ENCODE measurements at regions not wholly inside any gene's neighbourhood (a gene's known extent, or its start where the extent isn't known, plus 50 kb on each side); places are given as distances from the start of the nearest gene placed in this dataset.
"Not testable (repeated sequence)": the region's sequence is repeated elsewhere in the genome, so short reads cannot be mapped to it uniquely, and the experiment has no call there.

DNA sequence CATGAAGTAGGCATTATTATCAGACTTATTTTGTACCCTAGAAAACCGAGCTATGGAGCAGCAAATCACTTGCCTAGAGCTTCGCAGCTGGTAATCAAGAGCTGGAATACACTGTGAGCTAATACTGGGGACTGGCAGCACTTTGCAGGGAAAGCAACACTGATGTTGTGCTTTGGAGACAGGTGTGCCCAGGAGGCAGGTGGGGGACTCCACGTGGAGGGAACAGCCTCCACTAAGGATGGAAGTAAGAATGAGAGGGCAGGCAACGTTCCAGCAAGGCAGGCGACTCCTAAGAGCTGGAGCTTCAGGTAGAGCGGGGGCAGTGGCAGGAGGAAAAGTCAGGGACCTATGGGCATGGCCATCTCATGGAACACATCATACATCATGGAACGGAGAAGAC, 300.5 kb upstream of the IGF1R start:
- POLR2A ChIA-PET (ENCODE audit: unreplicated experiment), result no interaction called here
- intact Hi-C loops (cut with micrococcal nuclease; ENCODE audit: unreplicated experiment), result no loop called here
- CTCF ChIA-PET, result no interaction called here

DNA sequence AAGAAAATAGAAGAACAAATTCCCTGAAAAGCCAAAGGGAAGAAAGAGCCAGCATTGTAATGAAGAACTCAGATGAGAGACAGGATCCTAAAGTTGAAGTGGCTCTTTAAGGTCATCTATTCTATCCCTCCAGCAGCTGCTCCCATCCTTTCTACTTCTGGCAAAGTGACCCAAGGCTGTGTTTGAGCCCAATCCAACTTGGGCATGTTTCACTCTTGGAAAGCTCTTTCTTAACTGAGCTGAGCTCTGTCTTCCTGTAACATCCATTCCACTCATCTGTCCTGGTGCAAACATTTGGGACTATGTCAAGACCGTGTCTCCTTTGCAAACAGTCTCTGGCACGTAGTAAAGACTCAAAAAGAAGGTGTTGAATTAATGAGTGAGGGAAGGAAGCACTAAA, 298.1 kb upstream of the IGF1R start:
- Histone ChIP-seq H4K20me1 (ENCODE audit: insufficient read depth) (no peaks in the 10 kb centered on the region), H3F3A (ENCODE audit: insufficient read depth, low read depth) (no peaks in the 10 kb centered on the region), H2AFZ (no peak overlapping the region), H3K4me2 (no peak overlapping the region), H3K36me3 (ENCODE audit: low read depth) (no peaks in the 10 kb centered on the region), H3K79me2 (ENCODE audit: low read depth) (no peaks in the 10 kb centered on the region), H3K4me3 (no peak overlapping the region), H3K27ac (no peak overlapping the region), H3K9me3 (ENCODE audit: insufficient read depth, low read depth) (no peaks in the 10 kb centered on the region), H3K27me3 (ENCODE audit: insufficient read depth, low read depth) (peaks cover 37% of the 10 kb centered on the region; the same call in 1 of the 2 replicates), H3K4me1 (replicated peaks; ENCODE audit: insufficient read depth) (no peaks in the 10 kb centered on the region), H3K9me2 (ENCODE audit: insufficient read depth) (no peaks in the 10 kb centered on the region)
- no TSS peak for BruUV-seq (replicated peaks)
- ChIA-PET CTCF (no interaction called here), POLR2A (ENCODE audit: unreplicated experiment) (no interaction called here)
- TF ChIP-seq, protein P1, sequence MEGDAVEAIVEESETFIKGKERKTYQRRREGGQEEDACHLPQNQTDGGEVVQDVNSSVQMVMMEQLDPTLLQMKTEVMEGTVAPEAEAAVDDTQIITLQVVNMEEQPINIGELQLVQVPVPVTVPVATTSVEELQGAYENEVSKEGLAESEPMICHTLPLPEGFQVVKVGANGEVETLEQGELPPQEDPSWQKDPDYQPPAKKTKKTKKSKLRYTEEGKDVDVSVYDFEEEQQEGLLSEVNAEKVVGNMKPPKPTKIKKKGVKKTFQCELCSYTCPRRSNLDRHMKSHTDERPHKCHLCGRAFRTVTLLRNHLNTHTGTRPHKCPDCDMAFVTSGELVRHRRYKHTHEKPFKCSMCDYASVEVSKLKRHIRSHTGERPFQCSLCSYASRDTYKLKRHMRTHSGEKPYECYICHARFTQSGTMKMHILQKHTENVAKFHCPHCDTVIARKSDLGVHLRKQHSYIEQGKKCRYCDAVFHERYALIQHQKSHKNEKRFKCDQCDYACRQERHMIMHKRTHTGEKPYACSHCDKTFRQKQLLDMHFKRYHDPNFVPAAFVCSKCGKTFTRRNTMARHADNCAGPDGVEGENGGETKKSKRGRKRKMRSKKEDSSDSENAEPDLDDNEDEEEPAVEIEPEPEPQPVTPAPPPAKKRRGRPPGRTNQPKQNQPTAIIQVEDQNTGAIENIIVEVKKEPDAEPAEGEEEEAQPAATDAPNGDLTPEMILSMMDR (conservative IDR thresholded peaks at IDR 0.05), result no peak
- no peak for TF ChIP-seq EZH2 (IDR thresholded peaks at IDR 0.05; ENCODE audit: low read depth)
- no peak for DNase-seq
- intact Hi-C loops (cut with micrococcal nuclease; ENCODE audit: unreplicated experiment), result no loop called here

More for the DNA sequence above, 300.5 kb upstream of the IGF1R start:
- TF ChIP-seq EZH2 (IDR thresholded peaks at IDR 0.05; ENCODE audit: low read depth), result no peak
- TF ChIP-seq, protein P1 (conservative IDR thresholded peaks at IDR 0.05), result no peak
- BruUV-seq (replicated peaks), result no TSS peak
- no peaks in the 10 kb centered on the region for H3K79me2 ChIP-seq (ENCODE audit: low read depth)
- H3K9me3 ChIP-seq (ENCODE audit: insufficient read depth, low read depth), result no peaks in the 10 kb centered on the region
- H2AFZ ChIP-seq, result no peak overlapping the region
- no peaks in the 10 kb centered on the region for H3K36me3 ChIP-seq (ENCODE audit: low read depth)
- H3K27me3 ChIP-seq (ENCODE audit: insufficient read depth, low read depth), result peaks cover 29% of the 10 kb centered on the region; the same call in 1 of the 2 replicates
- no peaks in the 10 kb centered on the region for H4K20me1 ChIP-seq (ENCODE audit: insufficient read depth)
- no peaks in the 10 kb centered on the region for H3F3A ChIP-seq (ENCODE audit: insufficient read depth, low read depth)
- DNase-seq, result no peak
- H3K4me2 ChIP-seq, result no peak overlapping the region
- H3K4me1 ChIP-seq (replicated peaks; ENCODE audit: insufficient read depth), result no peaks in the 10 kb centered on the region
- H3K27ac ChIP-seq, result no peak overlapping the region
- H3K4me3 ChIP-seq, result no peak overlapping the region
- H3K9me2 ChIP-seq (ENCODE audit: insufficient read depth), result no peaks in the 10 kb centered on the region

DNA sequence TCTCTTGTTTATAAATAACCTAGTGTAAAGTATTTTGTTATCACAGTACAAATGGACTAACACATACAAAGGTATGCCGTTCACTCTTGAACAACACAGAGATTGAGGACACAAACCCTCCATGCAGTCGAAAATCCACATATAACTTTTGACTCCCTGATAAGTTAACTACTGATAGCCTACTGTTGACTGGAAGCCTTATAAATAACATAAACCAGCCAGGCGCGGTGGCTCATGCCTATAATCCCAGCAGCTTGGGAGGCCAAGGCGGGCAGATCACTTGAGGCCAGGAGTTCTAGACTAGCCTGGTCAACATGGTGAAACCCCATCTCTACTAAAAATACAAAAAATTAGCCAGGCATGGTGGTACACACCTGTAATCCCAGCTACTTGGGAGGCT, 290.1 kb upstream of the IGF1R start:
- DNase-seq; H3K4me2 ChIP-seq; H3K4me1 ChIP-seq (replicated peaks; ENCODE audit: insufficient read depth); CTCF ChIA-PET; H3K36me3 ChIP-seq (ENCODE audit: low read depth); BruUV-seq (replicated peaks); H3F3A ChIP-seq (ENCODE audit: insufficient read depth, low read depth); H4K20me1 ChIP-seq (ENCODE audit: insufficient read depth); H2AFZ ChIP-seq; H3K79me2 ChIP-seq (ENCODE audit: low read depth); H3K27ac ChIP-seq; H3K9me2 ChIP-seq (ENCODE audit: insufficient read depth); POLR2A ChIA-PET (ENCODE audit: unreplicated experiment); intact Hi-C loops (cut with micrococcal nuclease; ENCODE audit: unreplicated experiment); H3K4me3 ChIP-seq; H3K9me3 ChIP-seq (ENCODE audit: insufficient read depth, low read depth): not testable (repeated sequence)
- H3K27me3 ChIP-seq (ENCODE audit: insufficient read depth, low read depth), result peaks cover 25% of the 10 kb centered on the region

DNA sequence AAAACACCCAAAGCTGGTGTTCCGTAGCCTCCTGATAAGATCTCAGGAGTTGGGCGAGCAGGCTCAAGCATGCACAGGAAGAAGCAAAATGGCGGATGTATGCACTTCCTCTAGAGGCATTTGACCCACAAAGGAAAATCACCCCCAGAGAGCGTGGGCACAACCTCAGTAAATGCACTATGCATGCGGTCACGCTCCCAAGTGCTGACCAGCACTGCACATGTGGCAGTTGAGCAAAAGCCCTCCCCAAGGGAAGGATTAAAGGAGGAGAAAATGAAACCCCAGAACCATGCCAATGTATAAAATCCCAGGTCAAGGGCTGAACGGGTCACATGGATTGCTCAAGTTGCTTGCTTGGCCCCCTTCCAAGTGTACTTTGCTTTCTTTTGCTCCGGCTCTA, 289.4 kb upstream of the IGF1R start:
- H3K4me3 ChIP-seq, result no peak overlapping the region

More for the DNA sequence above, 289.4 kb upstream of the IGF1R start:
- Histone ChIP-seq H3K9me3 (ENCODE audit: insufficient read depth, low read depth) (no peaks in the 10 kb centered on the region), H3K9me2 (ENCODE audit: insufficient read depth) (no peaks in the 10 kb centered on the region), H3K4me1 (replicated peaks; ENCODE audit: insufficient read depth) (no peaks in the 10 kb centered on the region), H3K27me3 (ENCODE audit: insufficient read depth, low read depth) (peaks cover 21% of the 10 kb centered on the region; the same call in 1 of the 2 replicates), H3K4me2 (no peak overlapping the region), H3F3A (ENCODE audit: insufficient read depth, low read depth) (no peaks in the 10 kb centered on the region), H4K20me1 (ENCODE audit: insufficient read depth) (no peaks in the 10 kb centered on the region), H3K79me2 (ENCODE audit: low read depth) (no peaks in the 10 kb centered on the region), H2AFZ (no peak overlapping the region), H3K36me3 (ENCODE audit: low read depth) (no peaks in the 10 kb centered on the region), H3K27ac (no peak overlapping the region)
- intact Hi-C loops (cut with micrococcal nuclease; ENCODE audit: unreplicated experiment), result no loop called here
- ChIA-PET POLR2A (ENCODE audit: unreplicated experiment) (no interaction called here), CTCF (no interaction called here)
- DNase-seq, result no peak
- no TSS peak for BruUV-seq (replicated peaks)
- TF ChIP-seq, protein P1 (conservative IDR thresholded peaks at IDR 0.05), result no peak
- no peak for TF ChIP-seq EZH2 (IDR thresholded peaks at IDR 0.05; ENCODE audit: low read depth)
